GM20000 (cell line): ENCODE measurements at regions not wholly inside any gene's neighbourhood (a gene's known extent, or its start where the extent isn't known, plus 50 kb on each side); places are given as distances from the start of the nearest gene placed in this dataset.

ENCODE experiments used
- DNase-seq: peaks from one replicate; pipeline ENCODE4 v3.0.0; 2012; ENCODE audit warnings: low spot score
- TF ChIP-seq, protein P1 (sequence below): IDR thresholded peaks from 2 replicates; pipeline ENCODE4 v1.5.1; 2012; ENCODE audit warnings: mild to moderate bottlenecking, control low read depth; ENCODE audit errors: extremely low read depth, missing control alignments

DNA sequence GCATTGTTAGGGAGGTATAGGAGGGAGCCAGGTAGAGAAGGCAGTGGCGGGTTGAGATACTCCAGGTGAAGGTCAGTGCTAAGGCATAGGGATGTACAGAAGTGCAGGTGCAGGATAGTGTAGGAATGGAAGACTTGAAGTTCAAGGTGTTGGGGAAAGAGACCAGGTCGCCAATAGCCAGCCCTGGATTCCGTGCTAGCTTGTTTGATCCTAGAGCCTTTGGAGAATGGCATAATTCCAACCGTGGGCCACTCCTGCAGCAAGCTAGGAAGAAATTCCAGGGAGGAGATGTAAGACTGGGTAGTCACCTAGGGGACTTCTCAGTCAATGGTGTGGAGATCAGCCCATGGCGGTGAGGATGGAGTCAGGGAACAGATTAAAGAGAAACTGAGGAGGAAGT, 272.7 kb downstream of the RPS24 start:
- no peak for DNase-seq
- TF ChIP-seq, protein P1, sequence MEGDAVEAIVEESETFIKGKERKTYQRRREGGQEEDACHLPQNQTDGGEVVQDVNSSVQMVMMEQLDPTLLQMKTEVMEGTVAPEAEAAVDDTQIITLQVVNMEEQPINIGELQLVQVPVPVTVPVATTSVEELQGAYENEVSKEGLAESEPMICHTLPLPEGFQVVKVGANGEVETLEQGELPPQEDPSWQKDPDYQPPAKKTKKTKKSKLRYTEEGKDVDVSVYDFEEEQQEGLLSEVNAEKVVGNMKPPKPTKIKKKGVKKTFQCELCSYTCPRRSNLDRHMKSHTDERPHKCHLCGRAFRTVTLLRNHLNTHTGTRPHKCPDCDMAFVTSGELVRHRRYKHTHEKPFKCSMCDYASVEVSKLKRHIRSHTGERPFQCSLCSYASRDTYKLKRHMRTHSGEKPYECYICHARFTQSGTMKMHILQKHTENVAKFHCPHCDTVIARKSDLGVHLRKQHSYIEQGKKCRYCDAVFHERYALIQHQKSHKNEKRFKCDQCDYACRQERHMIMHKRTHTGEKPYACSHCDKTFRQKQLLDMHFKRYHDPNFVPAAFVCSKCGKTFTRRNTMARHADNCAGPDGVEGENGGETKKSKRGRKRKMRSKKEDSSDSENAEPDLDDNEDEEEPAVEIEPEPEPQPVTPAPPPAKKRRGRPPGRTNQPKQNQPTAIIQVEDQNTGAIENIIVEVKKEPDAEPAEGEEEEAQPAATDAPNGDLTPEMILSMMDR, result no peak

DNA sequence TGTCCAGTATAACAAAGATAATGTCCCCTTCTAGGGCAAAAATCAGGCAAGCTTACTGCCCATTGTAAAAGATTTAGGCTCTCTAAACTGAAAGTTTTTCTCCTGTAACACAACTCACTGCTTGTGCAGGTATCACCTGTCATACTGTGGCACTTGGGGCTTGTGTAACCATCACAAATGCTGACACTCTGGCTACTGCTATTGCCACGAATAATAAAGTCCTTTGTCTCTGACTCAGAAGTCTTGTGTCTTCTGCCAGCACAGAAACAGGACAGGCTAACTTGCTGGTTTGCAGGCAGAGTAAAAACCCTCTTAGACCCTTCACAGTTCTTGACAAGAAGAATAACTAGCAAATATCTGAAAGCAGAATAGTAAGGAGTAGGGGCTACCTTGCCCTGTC, 273.9 kb downstream of the RPS24 start:
- TF ChIP-seq, protein P1, result no peak
- no peak for DNase-seq

DNA sequence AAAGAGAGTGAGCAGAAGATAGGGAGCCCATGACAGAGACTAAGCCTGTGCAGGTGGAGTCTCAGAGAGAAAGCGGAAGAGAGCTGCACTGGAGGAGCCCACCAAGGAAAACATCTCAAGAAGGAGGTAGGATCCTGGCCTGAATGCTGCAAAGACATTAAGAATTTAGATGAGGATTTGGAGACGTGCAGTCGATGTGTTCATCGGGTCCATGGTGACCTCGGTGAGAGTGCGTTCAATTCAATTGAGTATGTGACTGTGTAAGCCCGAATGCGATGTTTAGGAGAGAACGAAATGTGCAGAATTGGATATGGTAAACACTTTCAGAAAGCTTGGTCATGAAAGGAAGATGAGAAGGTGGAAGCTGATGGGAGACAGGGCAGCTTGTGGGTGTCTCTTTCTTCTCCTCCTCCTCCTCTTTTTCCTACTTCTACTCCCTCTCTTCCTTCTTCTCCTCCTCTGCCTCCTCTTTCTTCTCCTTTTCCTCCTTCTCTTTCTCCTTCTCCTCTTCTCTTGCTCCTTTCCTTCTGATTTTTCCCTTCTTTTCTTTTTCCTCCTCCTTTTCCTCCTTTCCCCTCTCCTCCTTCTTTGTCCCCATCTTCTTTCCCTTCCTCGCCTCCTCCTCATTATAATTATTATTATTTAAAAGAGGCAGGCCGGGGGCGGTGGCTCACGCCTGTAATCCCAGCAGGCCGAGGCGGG, 276.0 kb downstream of the RPS24 start:
- no peak for DNase-seq
- TF ChIP-seq, protein P1, result no peak

DNA sequence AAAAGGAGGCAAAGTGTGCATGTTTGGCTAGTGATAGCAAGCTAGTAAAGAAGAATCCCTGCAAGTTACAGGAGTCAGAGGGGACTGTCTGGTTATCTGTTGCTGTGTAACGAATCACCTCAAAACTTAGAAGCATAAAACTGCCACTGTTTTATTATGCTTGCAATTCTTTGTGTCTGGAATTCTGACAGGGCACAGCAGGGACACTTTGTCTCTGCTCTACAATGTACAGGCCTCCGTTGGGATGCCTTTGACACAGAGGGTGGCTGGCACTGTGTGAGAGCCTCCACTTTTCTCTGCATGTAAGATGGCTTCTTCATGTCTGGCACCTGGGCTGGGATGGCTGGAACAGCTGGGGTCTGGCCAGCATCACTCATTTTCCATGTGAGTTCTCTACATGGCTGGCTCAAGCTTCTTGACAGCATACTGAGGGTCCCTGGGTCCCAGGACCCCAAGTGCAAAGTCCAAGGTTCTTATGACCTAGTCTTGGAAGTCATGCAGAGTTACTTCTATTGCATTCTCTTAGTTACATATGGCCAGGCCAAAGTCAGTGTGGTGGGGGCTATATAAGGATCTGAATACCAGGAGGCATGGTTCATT, 276.9 kb downstream of the RPS24 start:
- no peak for DNase-seq
- TF ChIP-seq, protein P1, result no peak

DNA sequence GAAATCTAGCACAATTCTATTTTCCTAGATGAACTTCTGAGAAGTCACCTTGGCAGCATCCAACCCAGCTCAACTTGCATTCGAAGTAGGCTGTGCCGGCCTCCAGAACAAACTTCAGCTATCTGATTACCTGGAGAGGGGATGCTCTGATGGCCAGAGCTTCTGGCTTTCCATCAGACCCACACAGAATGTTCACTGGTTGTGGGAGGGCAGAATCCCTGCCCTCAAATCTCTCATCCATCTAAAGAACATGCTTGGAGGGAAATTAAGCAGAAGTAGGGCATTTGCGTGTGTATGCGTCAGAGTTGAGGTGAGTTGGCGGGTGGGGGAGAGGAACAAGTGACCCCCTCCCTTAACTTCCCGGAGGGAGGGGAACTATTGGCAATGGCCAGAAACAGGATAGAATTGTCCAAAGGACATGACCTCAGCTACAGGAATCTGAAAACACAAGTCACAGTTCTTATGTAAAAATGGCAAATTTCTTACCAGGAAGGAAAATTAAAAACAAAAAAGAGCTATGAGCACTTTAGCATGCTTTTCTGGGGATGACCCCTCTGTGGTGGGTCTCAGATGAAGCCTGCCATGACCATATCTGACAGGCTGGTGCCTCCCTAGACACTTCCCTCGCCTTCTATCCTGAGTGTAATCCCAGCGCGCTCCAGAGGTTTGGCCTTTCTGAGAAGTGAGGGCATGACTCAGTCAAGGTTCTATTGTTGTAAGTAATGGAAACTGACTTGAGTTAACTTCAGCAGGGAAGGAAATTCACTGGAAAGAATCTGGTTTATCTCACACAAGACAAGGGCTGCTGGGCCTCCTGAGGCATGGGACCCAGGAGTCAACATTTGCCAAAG, 278.8 kb downstream of the RPS24 start:
- no peak for DNase-seq
- TF ChIP-seq, protein P1, result no peak

DNA sequence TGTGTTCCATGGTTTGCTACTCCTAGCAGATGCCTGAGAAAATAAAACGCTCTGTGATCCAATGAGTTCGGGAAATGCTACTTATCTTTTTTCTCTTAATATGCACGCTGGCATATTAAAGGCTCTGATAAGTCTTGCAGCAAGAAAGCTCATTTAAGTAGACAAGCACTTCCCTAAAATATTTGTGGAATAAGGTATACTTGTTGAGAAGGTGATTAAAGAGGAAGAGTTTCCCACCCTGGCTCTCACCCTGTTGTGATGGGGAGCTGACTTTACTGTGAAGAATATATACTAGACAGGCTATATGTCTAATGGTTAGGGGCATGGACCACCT, 279.4 kb downstream of the RPS24 start:
- DNase-seq, result no peak

More for the DNA sequence above, 279.4 kb downstream of the RPS24 start:
- TF ChIP-seq, protein P1, result no peak
